Stimulated activated CD8-positive, alpha-beta memory T cell treated with anti-CD3 and anti-CD28 coated beads, Interleukin-7, amount 100 ng/mL, for 48 hours (primary cell): ENCODE measurements at regions not wholly inside any gene's neighbourhood (a gene's known extent, or its start where the extent isn't known, plus 50 kb on each side); places are given as distances from the start of the nearest gene placed in this dataset.
"Not testable (repeated sequence)": the region's sequence is repeated elsewhere in the genome, so short reads cannot be mapped to it uniquely, and the experiment has no call there.

Experiments
- DNase-seq, 2 donors: peaks; one replicate each; pipeline ENCODE4 v3.0.0-alpha.2; 2020; ENCODE audit warnings: low read depth in 1 of 2; ENCODE audit errors: extremely low read depth in 1 of 2

GRCh38 chr6:139905404-139906052 is 531.1 kb upstream of the CITED2 start:
- DNase-seq, result no peak

- DNase-seq, result no peak
Observed at GRCh38 chr6:139904568-139904967, 530.1 kb upstream of the CITED2 start.

- DNase-seq, result no peak
Observed at GRCh38 chr6:139904158-139904533, 529.7 kb upstream of the CITED2 start.

GRCh38 chr6:139903411-139904157 is 529.1 kb upstream of the CITED2 start:
- DNase-seq, result no peak

- no peak for DNase-seq
Observed at GRCh38 chr6:139895205-139895793, 520.9 kb upstream of the CITED2 start.

GRCh38 chr6:139894271-139894670 is 519.8 kb upstream of the CITED2 start:
- DNase-seq, result no peak

- no peak for DNase-seq
Observed at GRCh38 chr6:139891471-139891870, 517.0 kb upstream of the CITED2 start.

GRCh38 chr6:139888681-139889122 is 514.3 kb upstream of the CITED2 start:
- DNase-seq, result no peak

GRCh38 chr6:139887275-139887674 is 512.8 kb upstream of the CITED2 start:
- no peak for DNase-seq

- no peak for DNase-seq
Observed at GRCh38 chr6:139886396-139886795, 511.9 kb upstream of the CITED2 start.

GRCh38 chr6:139885909-139886308 is 511.5 kb upstream of the CITED2 start:
- DNase-seq, result no peak

GRCh38 chr6:139883776-139884175 is 509.3 kb upstream of the CITED2 start:
- DNase-seq, result no peak

- DNase-seq, result no peak
Observed at GRCh38 chr6:139882977-139883728, 508.7 kb upstream of the CITED2 start.

- no peak for DNase-seq
Observed at GRCh38 chr6:139882234-139882633, 507.8 kb upstream of the CITED2 start.

GRCh38 chr6:139881728-139882211 is 507.3 kb upstream of the CITED2 start:
- DNase-seq, result no peak

GRCh38 chr6:139881236-139881635 is 506.8 kb upstream of the CITED2 start:
- no peak for DNase-seq

- no peak for DNase-seq
Observed at GRCh38 chr6:139879823-139880356, 505.4 kb upstream of the CITED2 start.

GRCh38 chr6:139879241-139879640 is 504.8 kb upstream of the CITED2 start:
- DNase-seq, result not testable (repeated sequence)

GRCh38 chr6:139877828-139878405 is 503.5 kb upstream of the CITED2 start:
- DNase-seq, result no peak

GRCh38 chr6:139872665-139873064 is 498.2 kb upstream of the CITED2 start:
- no peak for DNase-seq
